MCF 10A (cell line): ENCODE measurements at regions not wholly inside any gene's neighbourhood (a gene's known extent, or its start where the extent isn't known, plus 50 kb on each side); places are given as distances from the start of the nearest gene placed in this dataset.

Experiments
- BruUV-seq: library from RNA; stranded (reverse); fragments of 400-500 nt; replicated peaks from 2 replicates; lab custom pipeline; 2021; lab: Mats Ljungman, UMichigan
- CTCF ChIA-PET: fragments of 300-600 bp; sonication (Branson Sonifier 250); formaldehyde crosslinking; extraction: SDS; loops from one replicate; lab custom pipeline; 2021; ENCODE audit warnings: antibody characterized with exemption, inconsistent platforms; lab: Yijun Ruan, JAX
- POLR2A ChIA-PET: fragments of 300-600, 350-650 bp; sonication (Branson Sonifier 250); formaldehyde crosslinking; extraction: SDS; loops from one replicate; lab custom pipeline; 2020; ENCODE audit warnings: antibody characterized with exemption, inconsistent platforms; lab: Yijun Ruan, JAX
- DNase-seq: peaks from one replicate; pipeline ENCODE4 v3.0.0-alpha.2; 2018; ENCODE audit not compliant: unreplicated experiment
- H3K27ac Mint-ChIP-seq: one replicate; pipeline ENCODE4 v1.8.0; 2022; ENCODE audit warnings: mild to moderate bottlenecking, low read depth, mixed read lengths; ENCODE audit not compliant: unreplicated experiment
- H3K27me3 Mint-ChIP-seq: one replicate; pipeline ENCODE4 v1.8.0; 2022; ENCODE audit warnings: mixed read lengths; ENCODE audit not compliant: insufficient read depth, unreplicated experiment
- H3K36me3 Mint-ChIP-seq: one replicate; pipeline ENCODE4 v1.8.0; 2022; ENCODE audit warnings: mild to moderate bottlenecking, moderate library complexity, mixed read lengths; ENCODE audit not compliant: insufficient read depth, unreplicated experiment
- H3K4me1 Mint-ChIP-seq: one replicate; pipeline ENCODE4 v1.8.0; 2022; ENCODE audit warnings: mixed read lengths; ENCODE audit not compliant: insufficient read depth, unreplicated experiment
- H3K4me3 Mint-ChIP-seq: one replicate; pipeline ENCODE4 v1.8.0; 2022; ENCODE audit warnings: mild to moderate bottlenecking, moderate library complexity, mixed read lengths; ENCODE audit not compliant: unreplicated experiment
- H3K9me3 Mint-ChIP-seq: one replicate; pipeline ENCODE4 v1.8.0; 2022; ENCODE audit warnings: mixed read lengths; ENCODE audit not compliant: unreplicated experiment
- CTCF ChIP-seq: fragments of 200-600 bp; IDR thresholded peaks from one replicate; pipeline ENCODE4 v1.8.0; 2022; ENCODE audit warnings: antibody characterized with exemption, mild to moderate bottlenecking; ENCODE audit not compliant: unreplicated experiment
- intact Hi-C: fragments of 100-400 bp; cut with micrococcal nuclease; formaldehyde crosslinking; loops from 2 replicates; pipeline ENCODE4 v1.14.1; 2022

DNA sequence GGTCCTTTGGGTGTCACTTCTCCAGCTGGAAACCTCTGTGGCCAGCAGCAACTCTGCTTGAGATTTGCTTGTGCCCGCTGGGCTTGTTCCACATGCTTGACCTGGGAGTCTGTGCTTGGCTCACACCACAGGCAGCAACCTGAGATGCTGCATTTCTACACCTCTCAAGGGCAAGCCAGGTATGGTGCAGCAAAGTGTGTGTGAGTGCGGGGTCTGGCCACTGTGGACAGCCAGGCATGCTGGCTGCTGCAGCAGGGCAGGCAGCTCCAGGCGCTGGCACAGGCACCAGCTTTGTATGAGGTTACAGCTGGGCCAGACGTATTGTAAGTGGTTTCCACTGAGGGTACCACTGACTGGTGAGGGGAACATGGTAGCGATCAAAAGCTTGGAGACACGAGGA, 242.0 kb downstream of the PTGER3 start:
- DNase-seq, result no peak
- intact Hi-C loops, result no loop called here
- Mint-ChIP-seq H3K9me3 (no peaks in the 10 kb centered on the region), H3K27ac (no peak overlapping the region), H3K36me3 (no peaks in the 10 kb centered on the region), H3K27me3 (no peaks in the 10 kb centered on the region), H3K4me1 (no peaks in the 10 kb centered on the region), H3K4me3 (no peak overlapping the region)
- POLR2A ChIA-PET, result no interaction called here
- no TSS peak for BruUV-seq
- CTCF ChIA-PET, result no interaction called here
- no peak for TF ChIP-seq CTCF

GRCh38 chr1:70807088-70807664, 240.4 kb downstream of the PTGER3 start:
- no peak for DNase-seq
- Mint-ChIP-seq H3K4me1 (no peaks in the 10 kb centered on the region), H3K27me3 (no peaks in the 10 kb centered on the region), H3K27ac (no peak overlapping the region), H3K4me3 (no peak overlapping the region), H3K9me3 (no peaks in the 10 kb centered on the region), H3K36me3 (no peaks in the 10 kb centered on the region)
- intact Hi-C loops, result no loop called here
- POLR2A ChIA-PET, result no interaction called here
- no TSS peak for BruUV-seq
- CTCF ChIA-PET, result no interaction called here
- no peak for TF ChIP-seq CTCF

- ChIA-PET POLR2A (no interaction called here), CTCF (interaction anchor here (0.6 kb wide), 1 partner anchor 36 kb away, joined by 4 read pairs; no protein-coding TSS in a partner anchor)
- intact Hi-C loops, result no loop called here
- DNase-seq, result no peak
- no peak overlapping the region for H3K27ac Mint-ChIP-seq
- no peaks in the 10 kb centered on the region for H3K27me3 Mint-ChIP-seq
- no peak for TF ChIP-seq CTCF
- BruUV-seq, result no TSS peak
- H3K4me1 Mint-ChIP-seq, result no peaks in the 10 kb centered on the region
- H3K9me3 Mint-ChIP-seq, result peaks cover 11% of the 10 kb centered on the region
- no peaks in the 10 kb centered on the region for H3K36me3 Mint-ChIP-seq
- H3K4me3 Mint-ChIP-seq, result no peak overlapping the region
Measured at GRCh38 chr1:70809069-70809468, 238.5 kb downstream of the PTGER3 start.

DNA sequence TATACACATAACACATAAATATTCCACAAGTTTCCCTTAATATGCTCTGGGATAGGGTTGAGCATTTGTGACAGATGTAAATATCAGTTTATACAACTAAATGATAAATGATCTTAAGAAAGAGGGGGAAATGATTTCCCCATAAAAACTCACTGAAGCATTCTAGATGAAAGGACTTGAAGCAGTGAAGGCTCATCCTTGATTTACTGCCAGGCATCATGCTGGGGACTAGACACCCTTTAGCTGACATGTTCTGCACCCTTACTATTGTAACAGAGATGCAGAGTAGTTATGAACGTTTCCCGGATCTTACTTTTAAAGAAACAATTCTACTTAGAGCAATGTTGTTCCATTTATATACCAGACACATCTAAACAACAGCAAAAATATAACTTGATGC, 235.8 kb downstream of the PTGER3 start:
- Mint-ChIP-seq H3K27me3 (no peaks in the 10 kb centered on the region), H3K27ac (no peak overlapping the region), H3K4me1 (no peaks in the 10 kb centered on the region), H3K36me3 (no peaks in the 10 kb centered on the region), H3K9me3 (peaks cover 11% of the 10 kb centered on the region), H3K4me3 (no peak overlapping the region)
- POLR2A ChIA-PET, result no interaction called here
- TF ChIP-seq CTCF, result no peak
- CTCF ChIA-PET, result no interaction called here
- DNase-seq, result no peak
- intact Hi-C loops, result no loop called here
- BruUV-seq, result no TSS peak
